ENCODE measurements at regions not wholly inside any gene's neighbourhood (a gene's known extent, or its start where the extent isn't known, plus 50 kb on each side); places are given as distances from the start of the nearest gene placed in this dataset.

- Histone ChIP-seq H3K27me3 (no peaks in the 10 kb centered on the region), H3K4me3 (ENCODE audit: low read depth, low read length) (no peak overlapping the region), H3K9me3 (no peaks in the 10 kb centered on the region), H3K4me1 (no peaks in the 10 kb centered on the region), H3K36me3 (no peaks in the 10 kb centered on the region)
- DNase-seq: no peak
- TF ChIP-seq, protein P1, sequence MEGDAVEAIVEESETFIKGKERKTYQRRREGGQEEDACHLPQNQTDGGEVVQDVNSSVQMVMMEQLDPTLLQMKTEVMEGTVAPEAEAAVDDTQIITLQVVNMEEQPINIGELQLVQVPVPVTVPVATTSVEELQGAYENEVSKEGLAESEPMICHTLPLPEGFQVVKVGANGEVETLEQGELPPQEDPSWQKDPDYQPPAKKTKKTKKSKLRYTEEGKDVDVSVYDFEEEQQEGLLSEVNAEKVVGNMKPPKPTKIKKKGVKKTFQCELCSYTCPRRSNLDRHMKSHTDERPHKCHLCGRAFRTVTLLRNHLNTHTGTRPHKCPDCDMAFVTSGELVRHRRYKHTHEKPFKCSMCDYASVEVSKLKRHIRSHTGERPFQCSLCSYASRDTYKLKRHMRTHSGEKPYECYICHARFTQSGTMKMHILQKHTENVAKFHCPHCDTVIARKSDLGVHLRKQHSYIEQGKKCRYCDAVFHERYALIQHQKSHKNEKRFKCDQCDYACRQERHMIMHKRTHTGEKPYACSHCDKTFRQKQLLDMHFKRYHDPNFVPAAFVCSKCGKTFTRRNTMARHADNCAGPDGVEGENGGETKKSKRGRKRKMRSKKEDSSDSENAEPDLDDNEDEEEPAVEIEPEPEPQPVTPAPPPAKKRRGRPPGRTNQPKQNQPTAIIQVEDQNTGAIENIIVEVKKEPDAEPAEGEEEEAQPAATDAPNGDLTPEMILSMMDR (IDR thresholded peaks at IDR 0.05; ENCODE audit: low read depth, low read length): no peak
These were observed 62.1 kb upstream of the ZNF536 start for GRCh38 chr19:30309905-30310601.

- no peaks in the 10 kb centered on the region for H3K27me3 ChIP-seq
- DNase-seq: no peak
- H3K9me3 ChIP-seq: no peaks in the 10 kb centered on the region
These were observed 61.5 kb upstream of the ZNF536 start for GRCh38 chr19:30310602-30311263.

GRCh38 chr19:30311911-30312310 lies 60.3 kb upstream of the ZNF536 start:
- TF ChIP-seq, protein P1 (IDR thresholded peaks at IDR 0.05; ENCODE audit: low read depth, low read length): no peak
- no peak for DNase-seq
- Histone ChIP-seq H3K36me3 (no peaks in the 10 kb centered on the region), H3K9me3 (no peaks in the 10 kb centered on the region), H3K4me1 (no peaks in the 10 kb centered on the region), H3K27me3 (no peaks in the 10 kb centered on the region), H3K4me3 (ENCODE audit: low read depth, low read length) (no peak overlapping the region)

More at GRCh38 chr19:30310602-30311263, 61.5 kb upstream of the ZNF536 start:
- TF ChIP-seq, protein P1 (IDR thresholded peaks at IDR 0.05; ENCODE audit: low read depth, low read length): no peak
- Histone ChIP-seq H3K4me1 (no peaks in the 10 kb centered on the region), H3K36me3 (no peaks in the 10 kb centered on the region), H3K4me3 (ENCODE audit: low read depth, low read length) (no peak overlapping the region)

GRCh38 chr19:30312582-30313352 lies 59.4 kb upstream of the ZNF536 start:
- Histone ChIP-seq H3K9me3 (no peaks in the 10 kb centered on the region), H3K4me3 (ENCODE audit: low read depth, low read length) (no peak overlapping the region), H3K27me3 (no peaks in the 10 kb centered on the region), H3K36me3 (no peaks in the 10 kb centered on the region), H3K4me1 (no peaks in the 10 kb centered on the region)
- TF ChIP-seq, protein P1 (IDR thresholded peaks at IDR 0.05; ENCODE audit: low read depth, low read length): no peak
- no peak for DNase-seq

DNA sequence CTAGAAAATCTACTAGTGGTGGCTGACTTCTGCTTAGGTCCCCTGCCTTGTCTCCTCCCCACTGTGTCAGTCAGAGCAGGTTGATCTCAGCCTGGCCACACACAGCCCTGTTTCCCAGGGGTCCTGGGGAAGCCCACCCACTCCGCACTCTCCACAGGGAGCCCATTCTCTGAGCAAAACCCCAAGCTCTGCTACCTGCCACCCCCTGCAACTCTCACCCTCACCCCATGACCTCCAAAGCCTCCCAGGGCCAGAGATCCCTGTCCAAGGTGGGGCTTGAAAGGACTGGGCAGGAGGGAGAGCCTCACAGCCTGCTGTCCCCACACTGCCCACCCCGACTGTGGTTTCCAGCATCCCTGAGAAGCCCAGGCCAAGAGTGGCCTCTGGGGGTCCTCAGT lies 58.8 kb upstream of the ZNF536 start:
- no peaks in the 10 kb centered on the region for H3K27me3 ChIP-seq
- no peak overlapping the region for H3K4me3 ChIP-seq (ENCODE audit: low read depth, low read length)
- no peak for DNase-seq
- H3K36me3 ChIP-seq: no peaks in the 10 kb centered on the region
- H3K4me1 ChIP-seq: no peaks in the 10 kb centered on the region
- TF ChIP-seq, protein P1 (IDR thresholded peaks at IDR 0.05; ENCODE audit: low read depth, low read length): no peak
- H3K9me3 ChIP-seq: no peaks in the 10 kb centered on the region

All from BE2C (cell line).